ENCODE measurements at regions not wholly inside any gene's neighbourhood (a gene's known extent, or its start where the extent isn't known, plus 50 kb on each side); places are given as distances from the start of the nearest gene placed in this dataset.

GRCh38 chr3:104190681-104191080 is 1176.0 kb upstream of the ALCAM start:
- TF ChIP-seq ASH2L (IDR thresholded peaks at IDR 0.05; ENCODE audit: low read length) = no peak
- no peak for TF ChIP-seq RFX5 (IDR thresholded peaks at IDR 0.05; ENCODE audit: borderline replicate concordance, low read depth, low read length)
- TF ChIP-seq CEBPB (IDR thresholded peaks at IDR 0.05; ENCODE audit: low read depth, low read length) = no peak
- no peak for TF ChIP-seq CTCF (IDR thresholded peaks at IDR 0.05; ENCODE audit: control extremely low read depth in 1 of 3, insufficient read depth in 1 of 3, low read depth in 1 of 3, low read length in 3 of 3)
- no peak for TF ChIP-seq JUND (IDR thresholded peaks at IDR 0.05; ENCODE audit: low read length)
